LNCaP clone FGC (cell line): ENCODE measurements at regions not wholly inside any gene's neighbourhood (a gene's known extent, or its start where the extent isn't known, plus 50 kb on each side); places are given as distances from the start of the nearest gene placed in this dataset.
"Not testable (repeated sequence)": the region's sequence is repeated elsewhere in the genome, so short reads cannot be mapped to it uniquely, and the experiment has no call there.

Experiments used
- DNase-seq: peaks from one replicate; pipeline ENCODE4 v3.0.0-alpha.2; 2011; ENCODE audit warnings: low read depth
- H3K4me3 ChIP-seq: 2 replicates; pipeline ENCODE4 v1.5.1; 2011; ENCODE audit warnings: mild to moderate bottlenecking, low read depth, low read length, control low read depth
- TF ChIP-seq, protein P1 (sequence below): IDR thresholded peaks from 2 replicates; pipeline ENCODE4 v1.5.1; 2012; ENCODE audit warnings: mild to moderate bottlenecking; ENCODE audit not compliant: control insufficient read depth, insufficient read depth; ENCODE audit errors: extremely low read depth

DNA sequence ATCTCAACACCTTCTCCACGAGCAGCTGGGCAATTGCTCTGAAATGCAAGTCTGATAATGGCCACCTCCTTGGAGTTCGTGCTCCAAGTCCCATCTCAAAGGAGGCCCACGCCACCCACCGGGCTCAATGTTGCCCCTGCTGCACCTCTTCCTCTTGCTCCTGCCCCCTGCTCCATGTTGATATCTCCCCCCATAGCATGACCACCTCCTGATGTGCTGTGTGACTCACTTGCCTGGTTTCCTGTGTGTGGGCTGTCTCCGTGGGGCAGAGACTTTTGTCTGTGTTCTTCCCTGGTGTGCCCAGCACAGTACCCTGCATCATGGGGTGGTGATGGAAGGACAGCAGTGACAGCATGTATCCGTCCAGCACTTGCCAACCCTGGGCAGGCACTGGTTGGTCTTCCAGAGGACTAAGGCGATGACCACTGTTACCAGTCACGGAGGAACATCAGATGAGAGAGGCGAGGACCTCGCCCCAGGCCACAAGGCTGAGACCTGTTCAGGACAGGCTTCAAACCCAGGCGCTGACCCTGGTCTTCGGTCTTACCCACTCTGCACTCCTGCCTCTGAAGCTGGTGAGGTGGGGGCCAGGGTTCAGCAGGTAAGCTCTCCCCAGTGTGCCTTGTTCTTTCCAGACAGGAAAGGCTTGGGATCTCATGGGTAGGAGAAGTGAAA, 104.6 kb upstream of the LRPAP1 start:
- DNase-seq: no peak
- H3K4me3 ChIP-seq: no peak overlapping the region
- TF ChIP-seq, protein P1, sequence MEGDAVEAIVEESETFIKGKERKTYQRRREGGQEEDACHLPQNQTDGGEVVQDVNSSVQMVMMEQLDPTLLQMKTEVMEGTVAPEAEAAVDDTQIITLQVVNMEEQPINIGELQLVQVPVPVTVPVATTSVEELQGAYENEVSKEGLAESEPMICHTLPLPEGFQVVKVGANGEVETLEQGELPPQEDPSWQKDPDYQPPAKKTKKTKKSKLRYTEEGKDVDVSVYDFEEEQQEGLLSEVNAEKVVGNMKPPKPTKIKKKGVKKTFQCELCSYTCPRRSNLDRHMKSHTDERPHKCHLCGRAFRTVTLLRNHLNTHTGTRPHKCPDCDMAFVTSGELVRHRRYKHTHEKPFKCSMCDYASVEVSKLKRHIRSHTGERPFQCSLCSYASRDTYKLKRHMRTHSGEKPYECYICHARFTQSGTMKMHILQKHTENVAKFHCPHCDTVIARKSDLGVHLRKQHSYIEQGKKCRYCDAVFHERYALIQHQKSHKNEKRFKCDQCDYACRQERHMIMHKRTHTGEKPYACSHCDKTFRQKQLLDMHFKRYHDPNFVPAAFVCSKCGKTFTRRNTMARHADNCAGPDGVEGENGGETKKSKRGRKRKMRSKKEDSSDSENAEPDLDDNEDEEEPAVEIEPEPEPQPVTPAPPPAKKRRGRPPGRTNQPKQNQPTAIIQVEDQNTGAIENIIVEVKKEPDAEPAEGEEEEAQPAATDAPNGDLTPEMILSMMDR: no peak

DNA sequence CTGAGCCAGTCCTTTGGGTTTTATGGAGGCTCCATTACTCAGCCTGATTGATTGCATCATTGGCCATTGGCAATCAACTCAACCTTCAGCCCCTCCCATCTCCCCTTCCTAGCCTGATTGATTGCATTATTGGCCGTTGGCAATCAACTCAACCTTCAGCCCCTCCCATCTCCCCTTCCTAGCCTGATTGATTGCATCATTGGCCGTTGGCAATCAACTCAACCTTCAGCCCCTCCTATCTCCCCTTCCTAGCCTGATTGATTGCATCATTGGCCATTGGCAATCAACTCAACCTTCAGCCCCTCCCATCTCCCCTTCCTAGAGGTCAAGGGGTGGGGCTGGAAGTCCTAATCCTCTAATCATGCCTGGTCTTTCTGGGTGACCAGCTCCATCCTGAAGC, 103.8 kb upstream of the LRPAP1 start:
- DNase-seq, H3K4me3 ChIP-seq: not testable (repeated sequence)

DNA sequence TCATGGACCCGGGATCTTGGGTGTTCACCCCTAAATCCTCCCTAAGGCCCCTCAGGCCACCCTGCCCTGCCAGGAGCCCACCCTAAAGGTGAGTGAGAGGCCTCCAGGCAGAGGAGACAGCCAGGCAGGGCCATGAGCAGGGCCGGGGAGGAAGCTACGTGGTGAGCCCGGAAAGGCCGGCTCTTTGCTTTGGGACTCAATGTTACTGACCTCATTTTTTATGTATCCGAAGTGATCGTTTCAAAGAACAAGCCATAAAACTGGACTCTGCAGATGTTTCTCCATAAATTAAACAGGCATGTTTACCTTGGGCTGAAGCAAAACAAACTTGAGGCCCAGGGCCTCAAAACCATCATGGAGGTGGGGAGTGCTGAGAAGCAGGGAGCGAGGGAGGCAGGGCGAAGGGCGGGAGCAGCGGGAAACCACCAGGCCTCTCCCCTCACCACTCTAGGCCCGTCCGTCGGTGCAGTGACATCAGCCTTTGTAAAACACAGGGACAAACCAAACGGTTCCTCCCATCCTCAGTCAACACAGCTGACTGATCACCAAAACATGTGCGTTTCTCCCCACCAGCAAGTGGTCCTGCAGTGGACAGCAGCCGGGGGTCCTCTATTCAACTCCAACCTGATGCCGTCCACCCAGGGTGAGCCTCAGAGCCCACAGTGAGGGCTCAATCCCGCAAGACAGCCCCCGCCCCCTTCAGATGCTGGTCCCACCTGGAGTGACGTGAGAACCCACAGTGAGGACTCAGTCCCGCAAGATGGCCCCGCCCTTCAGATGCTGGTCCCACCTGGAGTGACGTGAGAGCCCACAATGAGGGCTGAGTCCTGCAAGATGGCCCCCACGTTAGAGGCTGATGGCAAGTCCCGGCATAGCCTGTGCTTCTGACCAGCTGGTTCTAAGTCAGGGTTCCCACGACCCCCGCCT, 102.9 kb upstream of the LRPAP1 start:
- no peak for DNase-seq
- H3K4me3 ChIP-seq: no peak overlapping the region
- TF ChIP-seq, protein P1: no peak

DNA sequence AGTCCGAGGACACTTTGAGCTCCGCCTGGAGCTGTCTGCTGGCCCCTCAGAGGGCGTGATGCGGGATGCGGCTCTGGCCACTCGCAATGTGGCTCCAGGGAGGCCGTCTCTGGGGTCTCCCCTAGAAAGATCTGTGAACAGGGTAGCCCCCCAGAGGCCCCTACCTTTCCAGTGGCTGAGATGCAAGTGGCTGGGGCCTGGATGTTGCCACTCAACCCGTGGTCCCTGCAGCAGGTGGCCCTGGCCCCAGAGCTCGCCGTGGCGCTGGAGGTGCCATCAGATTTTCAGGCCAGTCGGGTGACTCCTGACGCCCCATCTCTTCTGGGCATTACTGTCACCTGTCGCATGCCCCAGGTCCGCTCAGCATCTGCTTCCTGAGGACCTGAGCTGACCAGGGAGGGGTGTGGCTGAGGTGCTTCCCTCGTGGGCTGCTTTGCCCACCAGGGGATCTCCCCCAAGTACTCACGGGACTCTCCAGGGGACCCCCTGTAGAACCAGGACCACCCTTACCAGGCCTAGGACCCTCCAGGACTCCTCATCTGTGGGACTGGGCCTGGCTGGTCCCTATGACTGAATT, 102.1 kb upstream of the LRPAP1 start:
- no peak for DNase-seq
- TF ChIP-seq, protein P1: no peak
- H3K4me3 ChIP-seq: no peak overlapping the region

DNA sequence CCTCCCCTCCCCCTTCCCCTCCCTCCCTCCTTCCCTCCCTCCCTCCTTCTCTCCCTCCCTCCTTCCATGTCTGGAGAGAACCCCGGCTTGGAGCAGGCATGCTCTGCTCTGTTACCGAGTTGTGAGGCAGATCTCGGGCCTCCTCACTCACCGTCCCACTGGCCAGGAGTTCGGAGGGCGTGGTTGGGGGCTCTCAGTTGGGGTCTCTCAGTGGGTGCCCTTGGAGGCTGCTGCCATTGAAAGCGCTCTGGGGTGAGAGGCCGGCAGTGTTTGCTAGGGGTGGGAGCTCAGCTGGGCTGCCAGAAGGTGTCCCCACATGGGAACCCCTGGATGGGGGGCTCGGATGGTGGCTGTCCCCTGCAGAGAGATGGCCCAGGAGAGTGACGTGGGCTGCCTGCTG, 101.1 kb upstream of the LRPAP1 start:
- not testable (repeated sequence) for H3K4me3 ChIP-seq, DNase-seq

DNA sequence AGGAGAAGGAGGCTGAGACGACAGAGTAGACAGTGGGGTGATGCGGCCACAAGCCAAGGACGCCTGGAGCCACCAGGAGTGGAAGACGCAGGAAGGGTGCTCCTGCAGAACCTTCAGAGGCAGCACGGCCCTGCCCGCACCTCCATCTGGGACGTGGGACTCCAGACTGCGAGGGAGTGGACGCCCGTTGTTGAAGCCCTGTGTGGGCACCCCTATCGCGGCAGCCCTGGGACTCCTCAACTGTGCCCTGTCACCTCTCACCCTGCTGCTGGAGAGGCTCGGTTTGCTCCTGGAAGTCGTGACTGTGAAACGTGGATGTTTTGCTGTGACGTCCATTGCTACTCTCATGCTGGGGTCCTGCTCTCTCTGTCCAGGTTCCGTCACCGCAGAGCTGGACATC, 100.6 kb upstream of the LRPAP1 start:
- not testable (repeated sequence) for DNase-seq, H3K4me3 ChIP-seq

DNA sequence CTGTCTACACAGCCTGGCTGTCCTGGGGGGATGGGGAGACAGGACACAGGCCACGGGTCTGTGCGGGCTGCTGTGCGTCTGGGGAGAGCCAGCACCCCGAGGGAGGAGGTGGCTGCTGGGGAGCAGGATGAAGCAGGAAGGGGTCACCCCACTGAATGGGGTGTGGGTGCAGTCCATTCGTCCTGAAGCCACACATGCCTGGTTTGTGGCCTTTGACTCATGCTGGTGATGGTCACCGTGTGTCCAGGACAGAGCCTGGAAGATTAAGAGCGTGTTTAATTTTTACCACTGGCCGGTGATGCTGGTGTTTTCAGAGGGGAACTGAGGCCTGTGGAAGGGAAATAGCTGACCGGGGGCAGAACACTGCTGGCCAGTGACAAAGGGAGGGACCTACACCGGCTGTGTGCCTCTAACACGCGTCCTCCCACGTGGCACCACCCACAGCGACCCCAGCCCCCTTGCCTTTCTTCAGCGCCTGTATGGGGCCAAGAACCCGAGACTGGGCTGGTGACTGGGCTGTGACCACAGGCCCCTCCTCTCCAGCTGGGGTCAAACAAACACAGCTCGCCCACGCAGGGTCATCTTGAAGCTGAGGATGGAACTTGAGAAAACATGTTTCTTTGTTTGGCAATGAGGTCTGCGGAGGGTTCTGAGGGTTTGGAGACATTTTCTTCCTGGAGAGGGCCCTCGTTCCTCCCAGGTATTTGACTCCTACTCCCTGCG, 99.5 kb upstream of the LRPAP1 start:
- H3K4me3 ChIP-seq, DNase-seq: not testable (repeated sequence)

DNA sequence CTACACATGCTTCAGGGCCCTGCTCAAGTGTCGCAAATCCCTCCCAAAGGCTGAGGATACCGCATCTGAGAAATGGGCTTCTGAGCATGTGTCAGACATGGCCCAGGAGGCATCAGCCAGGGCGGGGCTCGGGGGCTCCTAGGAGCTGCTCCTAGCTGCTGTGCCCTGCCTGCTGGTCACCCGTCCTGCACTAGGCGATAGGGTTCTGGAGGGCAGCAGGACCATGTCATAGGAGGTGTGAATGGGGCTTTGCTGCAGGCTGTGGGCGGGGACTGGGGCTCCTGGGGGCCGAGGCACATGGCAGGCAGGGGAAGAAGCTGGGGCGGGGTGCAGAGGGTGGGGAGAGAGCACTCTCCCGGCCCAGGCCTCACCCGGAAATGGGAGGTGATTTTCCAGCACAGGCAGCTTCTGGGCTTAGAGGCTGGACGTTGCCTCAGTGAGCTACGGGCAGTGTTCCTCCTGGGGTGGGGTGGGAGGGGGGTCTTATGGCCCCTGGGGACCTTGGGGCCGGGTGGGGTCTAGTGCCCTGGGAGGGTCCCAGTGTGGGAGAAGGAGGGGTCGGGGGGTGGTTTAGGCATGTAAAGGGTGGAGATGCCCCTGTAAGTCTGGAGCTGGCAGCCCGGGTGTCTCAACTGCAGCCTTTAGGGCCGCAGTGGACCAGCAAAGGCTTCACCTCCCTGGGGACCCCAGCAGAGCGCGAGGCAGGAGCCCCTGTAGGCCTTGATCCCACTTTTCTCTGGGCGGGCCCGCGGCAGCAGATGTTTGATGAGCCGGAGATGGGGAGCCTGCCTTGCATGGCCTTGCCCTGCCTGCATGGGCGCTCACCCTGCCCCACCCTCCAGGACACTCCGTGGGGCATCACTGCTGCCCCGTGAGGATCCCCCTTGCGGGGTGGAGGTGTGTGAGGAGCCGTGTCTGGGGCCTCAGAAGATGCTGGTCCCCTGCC, 98.6 kb upstream of the LRPAP1 start:
- no peak for DNase-seq
- TF ChIP-seq, protein P1: no peak
- H3K4me3 ChIP-seq: no peak overlapping the region
